ENCODE measurements at regions not wholly inside any gene's neighbourhood (a gene's known extent, or its start where the extent isn't known, plus 50 kb on each side); places are given as distances from the start of the nearest gene placed in this dataset.

- Histone ChIP-seq H2AFZ (ENCODE audit: low read depth, low read length) (no peak overlapping the region), H4K20me1 (ENCODE audit: insufficient read depth, low read length) (no peaks in the 10 kb centered on the region), H3K79me2 (ENCODE audit: low read length) (no peaks in the 10 kb centered on the region), H3K4me2 (ENCODE audit: low read length) (no peak overlapping the region), H3K9me3 (ENCODE audit: insufficient read depth, low read length) (no peaks in the 10 kb centered on the region), H3K27me3 (ENCODE audit: low read depth, low read length) (no peaks in the 10 kb centered on the region), H3K9ac (ENCODE audit: low read length) (no peak overlapping the region), H3K27ac (ENCODE audit: low read length) (no peak overlapping the region), H3K4me3 (ENCODE audit: low read length) (no peak overlapping the region), H3K4me1 (ENCODE audit: low read length) (no peaks in the 10 kb centered on the region), H3K36me3 (replicated peaks; ENCODE audit: low read depth, low read length) (no peaks in the 10 kb centered on the region)
- TF ChIP-seq EZH2phosphoT487 (IDR thresholded peaks at IDR 0.05; ENCODE audit: low read depth), result no peak
- TF ChIP-seq CTCF (IDR thresholded peaks at IDR 0.05; ENCODE audit: low read depth, low read length), result no peak
Measured at GRCh38 chr2:22217881-22218280, 1094.1 kb downstream of the TDRD15 start.

- no peak overlapping the region for H3K9ac ChIP-seq (ENCODE audit: low read length)
- no peaks in the 10 kb centered on the region for H3K79me2 ChIP-seq (ENCODE audit: low read length)
- H3K4me2 ChIP-seq (ENCODE audit: low read length), result no peak overlapping the region
- no peaks in the 10 kb centered on the region for H3K4me1 ChIP-seq (ENCODE audit: low read length)
- H4K20me1 ChIP-seq (ENCODE audit: insufficient read depth, low read length), result no peaks in the 10 kb centered on the region
- H3K27me3 ChIP-seq (ENCODE audit: low read depth, low read length), result no peaks in the 10 kb centered on the region
- no peak for TF ChIP-seq CTCF (IDR thresholded peaks at IDR 0.05; ENCODE audit: low read depth, low read length)
- TF ChIP-seq EZH2phosphoT487 (IDR thresholded peaks at IDR 0.05; ENCODE audit: low read depth), result no peak
- H3K9me3 ChIP-seq (ENCODE audit: insufficient read depth, low read length), result no peaks in the 10 kb centered on the region
- no peak overlapping the region for H3K4me3 ChIP-seq (ENCODE audit: low read length)
- no peak overlapping the region for H2AFZ ChIP-seq (ENCODE audit: low read depth, low read length)
- no peaks in the 10 kb centered on the region for H3K36me3 ChIP-seq (replicated peaks; ENCODE audit: low read depth, low read length)
- no peak overlapping the region for H3K27ac ChIP-seq (ENCODE audit: low read length)
Measured at GRCh38 chr2:22221006-22221405, 1097.2 kb downstream of the TDRD15 start.

GRCh38 chr2:22238967-22239366 lies 1115.2 kb downstream of the TDRD15 start:
- Histone ChIP-seq H3K4me3 (ENCODE audit: low read length) (no peak overlapping the region), H2AFZ (ENCODE audit: low read depth, low read length) (no peak overlapping the region), H3K27ac (ENCODE audit: low read length) (no peak overlapping the region), H3K9me3 (ENCODE audit: insufficient read depth, low read length) (no peaks in the 10 kb centered on the region), H3K4me2 (ENCODE audit: low read length) (no peak overlapping the region), H3K27me3 (ENCODE audit: low read depth, low read length) (no peaks in the 10 kb centered on the region), H4K20me1 (ENCODE audit: insufficient read depth, low read length) (no peaks in the 10 kb centered on the region), H3K36me3 (replicated peaks; ENCODE audit: low read depth, low read length) (no peaks in the 10 kb centered on the region), H3K9ac (ENCODE audit: low read length) (no peak overlapping the region), H3K79me2 (ENCODE audit: low read length) (no peaks in the 10 kb centered on the region), H3K4me1 (ENCODE audit: low read length) (no peaks in the 10 kb centered on the region)
- TF ChIP-seq EZH2phosphoT487 (IDR thresholded peaks at IDR 0.05; ENCODE audit: low read depth) (no peak), CTCF (IDR thresholded peaks at IDR 0.05; ENCODE audit: low read depth, low read length) (no peak)

GRCh38 chr2:22247466-22247865 lies 1123.7 kb downstream of the TDRD15 start:
- Histone ChIP-seq H3K27ac (ENCODE audit: low read length) (no peak overlapping the region), H3K9ac (ENCODE audit: low read length) (no peak overlapping the region), H3K4me3 (ENCODE audit: low read length) (no peak overlapping the region), H3K27me3 (ENCODE audit: low read depth, low read length) (no peaks in the 10 kb centered on the region), H3K79me2 (ENCODE audit: low read length) (no peaks in the 10 kb centered on the region), H3K9me3 (ENCODE audit: insufficient read depth, low read length) (no peaks in the 10 kb centered on the region), H3K4me2 (ENCODE audit: low read length) (no peak overlapping the region), H3K4me1 (ENCODE audit: low read length) (no peaks in the 10 kb centered on the region), H2AFZ (ENCODE audit: low read depth, low read length) (no peak overlapping the region), H3K36me3 (replicated peaks; ENCODE audit: low read depth, low read length) (no peaks in the 10 kb centered on the region), H4K20me1 (ENCODE audit: insufficient read depth, low read length) (no peaks in the 10 kb centered on the region)
- no peak for TF ChIP-seq EZH2phosphoT487 (IDR thresholded peaks at IDR 0.05; ENCODE audit: low read depth)
- TF ChIP-seq CTCF (IDR thresholded peaks at IDR 0.05; ENCODE audit: low read depth, low read length), result no peak
